ENCODE measurements at regions not wholly inside any gene's neighbourhood (a gene's known extent, or its start where the extent isn't known, plus 50 kb on each side); places are given as distances from the start of the nearest gene placed in this dataset.

DNA sequence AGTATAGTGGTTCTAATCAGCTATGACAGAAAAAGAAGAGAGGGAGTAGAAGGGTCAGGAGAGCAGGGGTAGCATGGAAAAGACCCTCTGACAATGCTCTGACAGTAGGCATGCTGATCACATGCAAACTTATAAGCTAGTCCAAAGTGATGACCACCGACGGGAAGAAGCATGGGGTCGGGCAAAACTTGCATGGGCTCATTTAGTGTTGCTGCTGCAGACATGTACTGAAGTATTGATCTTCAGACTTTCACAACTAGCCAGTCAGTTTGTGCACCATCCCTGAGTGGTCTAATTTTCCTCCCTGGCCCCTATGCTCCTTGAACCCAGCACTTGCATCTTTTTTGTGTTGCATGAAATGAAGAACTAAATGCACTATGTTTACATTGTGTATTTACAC is 225.4 kb downstream of the SYK start:
- Histone ChIP-seq H3K27ac (ENCODE audit: low read length) (no peak overlapping the region), H3K4me3 (ENCODE audit: low read depth in 1 of 2, low read length in 2 of 2) (no peak overlapping the region), H3K79me2 (ENCODE audit: insufficient read depth, low read length) (no peaks in the 10 kb centered on the region), H3K4me1 (ENCODE audit: insufficient read depth, low read length) (no peaks in the 10 kb centered on the region), H3K27me3 (ENCODE audit: insufficient read depth, low read length, poor library complexity) (no peaks in the 10 kb centered on the region), H3K36me3 (ENCODE audit: insufficient read depth, low read length) (no peaks in the 10 kb centered on the region), H3K9me3 (ENCODE audit: insufficient read depth, low read length, severe bottlenecking) (no peaks in the 10 kb centered on the region), H2AFZ (ENCODE audit: low read depth, low read length) (no peak overlapping the region), H3K9ac (ENCODE audit: low read depth, low read length) (no peak overlapping the region), H4K20me1 (ENCODE audit: insufficient read depth, low read length) (no peaks in the 10 kb centered on the region), H3K4me2 (ENCODE audit: insufficient read depth, low read length) (no peak overlapping the region)
- DNase-seq (no peak), ATAC-seq (ENCODE audit: insufficient read depth, low read depth) (no peak)
- TF ChIP-seq EZH2 (IDR thresholded peaks at IDR 0.05; ENCODE audit: borderline replicate concordance, low read depth, low read length, severe bottlenecking) = no peak
- TF ChIP-seq, protein P1, sequence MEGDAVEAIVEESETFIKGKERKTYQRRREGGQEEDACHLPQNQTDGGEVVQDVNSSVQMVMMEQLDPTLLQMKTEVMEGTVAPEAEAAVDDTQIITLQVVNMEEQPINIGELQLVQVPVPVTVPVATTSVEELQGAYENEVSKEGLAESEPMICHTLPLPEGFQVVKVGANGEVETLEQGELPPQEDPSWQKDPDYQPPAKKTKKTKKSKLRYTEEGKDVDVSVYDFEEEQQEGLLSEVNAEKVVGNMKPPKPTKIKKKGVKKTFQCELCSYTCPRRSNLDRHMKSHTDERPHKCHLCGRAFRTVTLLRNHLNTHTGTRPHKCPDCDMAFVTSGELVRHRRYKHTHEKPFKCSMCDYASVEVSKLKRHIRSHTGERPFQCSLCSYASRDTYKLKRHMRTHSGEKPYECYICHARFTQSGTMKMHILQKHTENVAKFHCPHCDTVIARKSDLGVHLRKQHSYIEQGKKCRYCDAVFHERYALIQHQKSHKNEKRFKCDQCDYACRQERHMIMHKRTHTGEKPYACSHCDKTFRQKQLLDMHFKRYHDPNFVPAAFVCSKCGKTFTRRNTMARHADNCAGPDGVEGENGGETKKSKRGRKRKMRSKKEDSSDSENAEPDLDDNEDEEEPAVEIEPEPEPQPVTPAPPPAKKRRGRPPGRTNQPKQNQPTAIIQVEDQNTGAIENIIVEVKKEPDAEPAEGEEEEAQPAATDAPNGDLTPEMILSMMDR (IDR thresholded peaks at IDR 0.05; ENCODE audit: borderline replicate concordance, extremely low read depth, low read length, poor library complexity, severe bottlenecking) = no peak

DNA sequence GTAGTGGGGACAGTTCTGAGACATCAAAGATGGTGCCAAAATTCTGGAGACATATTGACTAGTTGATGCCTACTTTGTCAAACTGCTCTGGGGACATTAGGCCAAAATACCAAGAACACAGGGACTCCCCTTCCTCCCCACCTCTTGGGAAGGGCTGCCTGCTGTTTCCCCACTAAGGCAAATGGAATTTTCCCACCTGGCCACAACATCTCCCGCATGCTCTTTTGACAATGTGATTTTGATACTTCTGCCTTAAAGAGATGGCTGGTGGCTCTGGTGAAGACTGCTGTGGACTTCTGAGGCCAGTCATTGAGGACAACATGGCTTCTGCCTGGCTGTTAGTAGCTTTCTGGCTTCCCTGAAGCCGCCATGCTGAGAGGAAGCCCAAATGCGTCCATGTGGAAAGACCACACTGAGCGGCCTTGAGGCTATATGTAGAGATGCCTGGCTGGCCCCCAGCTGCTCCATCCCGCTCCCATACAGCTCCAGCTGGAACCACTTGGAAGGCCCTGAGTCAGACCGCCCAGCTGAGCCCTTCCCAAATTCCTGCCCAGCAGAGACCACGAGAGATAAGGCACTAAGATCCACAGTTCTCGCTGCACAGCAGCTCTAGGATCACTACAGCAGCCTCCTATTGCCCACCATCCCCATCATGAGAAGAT is 226.7 kb downstream of the SYK start:
- no peak for DNase-seq
- no peak overlapping the region for H3K4me3 ChIP-seq (ENCODE audit: low read depth in 1 of 2, low read length in 2 of 2)

DNA sequence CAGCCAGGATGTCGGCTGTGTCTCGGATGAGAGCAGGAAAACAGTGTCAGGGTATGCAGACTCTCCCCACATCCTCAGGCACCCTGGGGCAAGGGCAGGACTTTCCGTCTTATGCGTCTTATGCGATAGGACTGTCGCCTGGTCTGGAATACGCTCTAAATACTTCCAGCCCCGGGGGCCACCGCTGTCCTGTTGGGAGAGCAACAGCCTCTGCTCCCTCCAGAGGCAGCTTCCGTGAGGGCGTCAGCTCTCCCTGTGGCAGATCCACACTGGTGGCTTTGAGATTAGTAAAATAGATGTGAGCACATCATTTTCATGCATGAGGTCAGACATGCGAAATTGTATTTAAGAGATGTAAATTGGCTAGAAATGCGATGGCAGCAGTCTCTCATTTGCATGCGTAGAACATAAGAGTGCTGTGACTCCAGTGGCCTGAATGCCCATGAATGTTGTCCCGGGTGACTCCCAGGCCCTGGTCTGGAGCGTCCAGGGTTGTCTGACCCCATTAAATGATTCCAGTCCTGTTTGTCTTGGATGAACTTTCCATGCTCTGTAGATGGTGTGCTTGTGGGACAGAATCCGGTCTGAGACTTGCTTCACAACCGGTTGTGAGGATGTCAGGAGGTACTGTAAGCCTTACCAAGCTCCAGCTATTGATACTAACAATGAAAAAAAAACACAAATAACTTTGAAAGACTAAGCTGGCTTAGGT is 228.2 kb downstream of the SYK start:
- no peak overlapping the region for H3K4me3 ChIP-seq (ENCODE audit: low read depth in 1 of 2, low read length in 2 of 2)
- no peak overlapping the region for H3K27ac ChIP-seq (ENCODE audit: low read length)
- H3K9me3 ChIP-seq (ENCODE audit: insufficient read depth, low read length, severe bottlenecking) = no peaks in the 10 kb centered on the region
- H3K9ac ChIP-seq (ENCODE audit: low read depth, low read length) = no peak overlapping the region
- DNase-seq = no peak
- no peaks in the 10 kb centered on the region for H3K4me1 ChIP-seq (ENCODE audit: insufficient read depth, low read length)
- no peaks in the 10 kb centered on the region for H3K79me2 ChIP-seq (ENCODE audit: insufficient read depth, low read length)
- ATAC-seq (ENCODE audit: insufficient read depth, low read depth) = no peak
- no peaks in the 10 kb centered on the region for H3K36me3 ChIP-seq (ENCODE audit: insufficient read depth, low read length)
- no peaks in the 10 kb centered on the region for H3K27me3 ChIP-seq (ENCODE audit: insufficient read depth, low read length, poor library complexity)
- H3K4me2 ChIP-seq (ENCODE audit: insufficient read depth, low read length) = no peak overlapping the region
- no peaks in the 10 kb centered on the region for H4K20me1 ChIP-seq (ENCODE audit: insufficient read depth, low read length)
- no peak overlapping the region for H2AFZ ChIP-seq (ENCODE audit: low read depth, low read length)
- TF ChIP-seq, protein P1 (IDR thresholded peaks at IDR 0.05; ENCODE audit: borderline replicate concordance, extremely low read depth, low read length, poor library complexity, severe bottlenecking) = no peak
- TF ChIP-seq EZH2 (IDR thresholded peaks at IDR 0.05; ENCODE audit: borderline replicate concordance, low read depth, low read length, severe bottlenecking) = no peak

More for the DNA sequence above, 226.7 kb downstream of the SYK start:
- Histone ChIP-seq H3K36me3 (ENCODE audit: insufficient read depth, low read length) (no peaks in the 10 kb centered on the region), H3K9me3 (ENCODE audit: insufficient read depth, low read length, severe bottlenecking) (no peaks in the 10 kb centered on the region), H3K27me3 (ENCODE audit: insufficient read depth, low read length, poor library complexity) (no peaks in the 10 kb centered on the region), H3K4me1 (ENCODE audit: insufficient read depth, low read length) (no peaks in the 10 kb centered on the region), H3K27ac (ENCODE audit: low read length) (no peak overlapping the region), H3K4me2 (ENCODE audit: insufficient read depth, low read length) (no peak overlapping the region), H4K20me1 (ENCODE audit: insufficient read depth, low read length) (no peaks in the 10 kb centered on the region), H3K9ac (ENCODE audit: low read depth, low read length) (no peak overlapping the region), H3K79me2 (ENCODE audit: insufficient read depth, low read length) (no peaks in the 10 kb centered on the region), H2AFZ (ENCODE audit: low read depth, low read length) (no peak overlapping the region)
- ATAC-seq (ENCODE audit: insufficient read depth, low read depth) = no peak
- no peak for TF ChIP-seq EZH2 (IDR thresholded peaks at IDR 0.05; ENCODE audit: borderline replicate concordance, low read depth, low read length, severe bottlenecking)
- TF ChIP-seq, protein P1 (IDR thresholded peaks at IDR 0.05; ENCODE audit: borderline replicate concordance, extremely low read depth, low read length, poor library complexity, severe bottlenecking) = no peak

All from DND-41 (cell line).